ENCODE measurements at regions not wholly inside any gene's neighbourhood (a gene's known extent, or its start where the extent isn't known, plus 50 kb on each side); places are given as distances from the start of the nearest gene placed in this dataset.

- Histone ChIP-seq H3K4me2 (replicated peaks; ENCODE audit: low read depth, low read length, poor library complexity, severe bottlenecking) (no peak overlapping the region), H2AFZ (ENCODE audit: insufficient read depth, low read depth, low read length, poor library complexity, severe bottlenecking) (no peak overlapping the region), H3K9ac (ENCODE audit: low read length) (no peak overlapping the region), H3K9me3 (ENCODE audit: control extremely low read depth in 1 of 3, control insufficient read depth in 2 of 3, insufficient read depth in 1 of 3, low read length in 2 of 3) (no peaks in the 10 kb centered on the region), H4K20me1 (ENCODE audit: control insufficient read depth, insufficient read depth, low read length, poor library complexity, severe bottlenecking) (no peaks in the 10 kb centered on the region), H3K4me1 (ENCODE audit: control insufficient read depth in 2 of 2, insufficient read depth in 2 of 2, low read length in 2 of 2) (no peaks in the 10 kb centered on the region), H3K79me2 (ENCODE audit: control insufficient read depth, insufficient read depth, low read length) (no peaks in the 10 kb centered on the region), H3K27me3 (replicated peaks in 1 of 4; ENCODE audit: control extremely low read depth in 1 of 4, control insufficient read depth in 3 of 4, insufficient read depth in 4 of 4, low read length in 3 of 4) (no peaks in the 10 kb centered on the region), H3K4me3 (ENCODE audit: control extremely low read depth in 1 of 5, extremely low read depth in 1 of 5, insufficient read depth in 1 of 5, low read depth in 2 of 5, low read length in 4 of 5) (no peak overlapping the region), H3K27ac (ENCODE audit: low read length in 2 of 2) (no peak overlapping the region), H3K36me3 (replicated peaks in 1 of 2; ENCODE audit: control extremely low read depth in 1 of 2, control insufficient read depth in 1 of 2, extremely low read depth in 1 of 2, insufficient read depth in 2 of 2, low read length in 1 of 2) (no peaks in the 10 kb centered on the region)
- DNase-seq (no peak), ATAC-seq (ENCODE audit: low read depth) (no peak)
- CTCF ChIA-PET = no interaction called here
- H3K4me1 Mint-ChIP-seq = no peaks in the 10 kb centered on the region
- intact Hi-C loops (cut with micrococcal nuclease) = no loop called here
- TF ChIP-seq, protein P1, sequence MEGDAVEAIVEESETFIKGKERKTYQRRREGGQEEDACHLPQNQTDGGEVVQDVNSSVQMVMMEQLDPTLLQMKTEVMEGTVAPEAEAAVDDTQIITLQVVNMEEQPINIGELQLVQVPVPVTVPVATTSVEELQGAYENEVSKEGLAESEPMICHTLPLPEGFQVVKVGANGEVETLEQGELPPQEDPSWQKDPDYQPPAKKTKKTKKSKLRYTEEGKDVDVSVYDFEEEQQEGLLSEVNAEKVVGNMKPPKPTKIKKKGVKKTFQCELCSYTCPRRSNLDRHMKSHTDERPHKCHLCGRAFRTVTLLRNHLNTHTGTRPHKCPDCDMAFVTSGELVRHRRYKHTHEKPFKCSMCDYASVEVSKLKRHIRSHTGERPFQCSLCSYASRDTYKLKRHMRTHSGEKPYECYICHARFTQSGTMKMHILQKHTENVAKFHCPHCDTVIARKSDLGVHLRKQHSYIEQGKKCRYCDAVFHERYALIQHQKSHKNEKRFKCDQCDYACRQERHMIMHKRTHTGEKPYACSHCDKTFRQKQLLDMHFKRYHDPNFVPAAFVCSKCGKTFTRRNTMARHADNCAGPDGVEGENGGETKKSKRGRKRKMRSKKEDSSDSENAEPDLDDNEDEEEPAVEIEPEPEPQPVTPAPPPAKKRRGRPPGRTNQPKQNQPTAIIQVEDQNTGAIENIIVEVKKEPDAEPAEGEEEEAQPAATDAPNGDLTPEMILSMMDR (IDR thresholded peaks at IDR 0.05) = no peak
- TF ChIP-seq EZH2 (IDR thresholded peaks at IDR 0.05; ENCODE audit: borderline replicate concordance, insufficient read depth, low read depth, low read length, poor library complexity, severe bottlenecking) = no peak
- POLR2A ChIA-PET = no interaction called here
- H3K9me3 Mint-ChIP-seq (ENCODE audit: insufficient read depth) = no peaks in the 10 kb centered on the region
- H3K27ac Mint-ChIP-seq = no peak overlapping the region
- WGBS (ENCODE audit: insufficient coverage) = no CpG with 5 or more reads among the region's 7 CpGs
- H3K4me3 Mint-ChIP-seq = no peak overlapping the region
- H3K27me3 Mint-ChIP-seq = no peaks in the 10 kb centered on the region
These were observed 859.1 kb downstream of the MAT2B start for GRCh38 chr5:164364237-164365208.

- CTCF ChIA-PET = no interaction called here
These were observed 865.4 kb downstream of the MAT2B start for GRCh38 chr5:164370841-164371240.

More at GRCh38 chr5:164370841-164371240, 865.4 kb downstream of the MAT2B start:
- H3K4me3 ChIP-seq (ENCODE audit: control extremely low read depth in 1 of 5, extremely low read depth in 1 of 5, insufficient read depth in 1 of 5, low read depth in 2 of 5, low read length in 4 of 5) = no peak overlapping the region
- WGBS (ENCODE audit: insufficient coverage) = 100% methylated on average over 2 of the region's 4 CpGs
- no peaks in the 10 kb centered on the region for H3K27me3 Mint-ChIP-seq
- POLR2A ChIA-PET = no interaction called here
- intact Hi-C loops (cut with micrococcal nuclease) = no loop called here
- H3K4me1 ChIP-seq (ENCODE audit: control insufficient read depth in 2 of 2, insufficient read depth in 2 of 2, low read length in 2 of 2) = no peaks in the 10 kb centered on the region
- H3K4me3 Mint-ChIP-seq = no peak overlapping the region
- H4K20me1 ChIP-seq (ENCODE audit: control insufficient read depth, insufficient read depth, low read length, poor library complexity, severe bottlenecking) = no peaks in the 10 kb centered on the region
- no peaks in the 10 kb centered on the region for H3K4me1 Mint-ChIP-seq
- H3K27ac ChIP-seq (ENCODE audit: low read length in 2 of 2) = no peak overlapping the region
- ATAC-seq (ENCODE audit: low read depth) = no peak
- H3K9me3 ChIP-seq (ENCODE audit: control extremely low read depth in 1 of 3, control insufficient read depth in 2 of 3, insufficient read depth in 1 of 3, low read length in 2 of 3) = no peaks in the 10 kb centered on the region
- H3K79me2 ChIP-seq (ENCODE audit: control insufficient read depth, insufficient read depth, low read length) = no peaks in the 10 kb centered on the region
- no peaks in the 10 kb centered on the region for H3K9me3 Mint-ChIP-seq (ENCODE audit: insufficient read depth)
- no peak overlapping the region for H2AFZ ChIP-seq (ENCODE audit: insufficient read depth, low read depth, low read length, poor library complexity, severe bottlenecking)
- TF ChIP-seq EZH2 (IDR thresholded peaks at IDR 0.05; ENCODE audit: borderline replicate concordance, insufficient read depth, low read depth, low read length, poor library complexity, severe bottlenecking) = no peak
- TF ChIP-seq, protein P1 (IDR thresholded peaks at IDR 0.05) = no peak
- H3K4me2 ChIP-seq (replicated peaks; ENCODE audit: low read depth, low read length, poor library complexity, severe bottlenecking) = no peak overlapping the region
- DNase-seq = no peak
- no peaks in the 10 kb centered on the region for H3K27me3 ChIP-seq (replicated peaks in 1 of 4; ENCODE audit: control extremely low read depth in 1 of 4, control insufficient read depth in 3 of 4, insufficient read depth in 4 of 4, low read length in 3 of 4)
- H3K36me3 ChIP-seq (replicated peaks in 1 of 2; ENCODE audit: control extremely low read depth in 1 of 2, control insufficient read depth in 1 of 2, extremely low read depth in 1 of 2, insufficient read depth in 2 of 2, low read length in 1 of 2) = no peaks in the 10 kb centered on the region
- no peak overlapping the region for H3K27ac Mint-ChIP-seq
- no peak overlapping the region for H3K9ac ChIP-seq (ENCODE audit: low read length)
